ENCODE measurements at regions not wholly inside any gene's neighbourhood (a gene's known extent, or its start where the extent isn't known, plus 50 kb on each side); places are given as distances from the start of the nearest gene placed in this dataset.

GRCh38 chr22:47445716-47446290, 683.4 kb downstream of the TBC1D22A start:
- Histone ChIP-seq H3K4me3 (ENCODE audit: low read depth, low read length) (no peak overlapping the region), H3K36me3 (ENCODE audit: control insufficient read depth, insufficient read depth, low read length) (no peaks in the 10 kb centered on the region), H3K27me3 (ENCODE audit: control insufficient read depth, insufficient read depth, low read length) (no peaks in the 10 kb centered on the region)
- DNase-seq (ENCODE audit: low read depth) (no peak), FAIRE-seq (no peak)
- no peak for TF ChIP-seq CTCF (IDR thresholded peaks at IDR 0.05; ENCODE audit: insufficient read depth, low read length, severe bottlenecking)

DNA sequence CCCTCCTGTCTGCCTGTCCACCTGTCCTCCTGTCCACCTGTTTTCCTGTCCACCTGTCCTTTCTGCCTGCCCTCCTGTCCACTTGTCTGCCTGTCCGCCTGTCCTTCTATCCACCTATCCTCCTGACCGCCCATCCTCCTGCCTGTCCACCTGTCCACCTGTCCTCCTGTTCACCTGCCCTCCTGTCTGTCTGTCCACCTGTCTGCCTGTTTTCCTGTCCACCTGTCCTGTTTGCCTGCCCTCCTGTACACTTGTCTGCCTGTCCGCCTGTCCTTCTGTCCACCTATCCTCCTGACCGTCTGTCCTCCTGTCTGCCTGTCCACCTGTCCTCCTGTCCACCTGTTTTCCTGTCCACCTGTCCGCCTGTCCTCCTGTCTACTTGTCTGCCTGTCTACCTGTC, 682.8 kb downstream of the TBC1D22A start:
- Histone ChIP-seq H3K36me3 (ENCODE audit: control insufficient read depth, insufficient read depth, low read length) (no peaks in the 10 kb centered on the region), H3K27me3 (ENCODE audit: control insufficient read depth, insufficient read depth, low read length) (no peaks in the 10 kb centered on the region), H3K4me3 (ENCODE audit: low read depth, low read length) (no peak overlapping the region)
- FAIRE-seq (no peak), DNase-seq (ENCODE audit: low read depth) (no peak)
- TF ChIP-seq CTCF (IDR thresholded peaks at IDR 0.05; ENCODE audit: insufficient read depth, low read length, severe bottlenecking): no peak

DNA sequence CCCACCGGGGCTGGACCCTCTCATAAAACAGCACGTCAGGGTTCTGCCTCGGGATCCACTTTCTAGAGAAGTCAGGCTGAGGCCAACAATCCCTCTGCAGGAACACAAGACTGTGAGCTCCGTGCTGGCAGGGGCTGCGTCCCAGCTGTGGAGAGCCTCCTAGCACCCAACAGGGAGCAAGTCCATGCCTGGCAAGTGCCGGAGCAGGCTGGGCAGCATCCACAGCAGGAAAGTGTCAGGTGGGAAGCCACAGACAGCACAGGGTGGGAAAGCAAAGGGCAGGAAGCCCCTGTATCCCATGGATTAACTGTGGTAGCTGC, 682.3 kb downstream of the TBC1D22A start:
- no peaks in the 10 kb centered on the region for H3K36me3 ChIP-seq (ENCODE audit: control insufficient read depth, insufficient read depth, low read length)
- FAIRE-seq (no peak), DNase-seq (ENCODE audit: low read depth) (no peak)
- no peak overlapping the region for H3K4me3 ChIP-seq (ENCODE audit: low read depth, low read length)
- no peaks in the 10 kb centered on the region for H3K27me3 ChIP-seq (ENCODE audit: control insufficient read depth, insufficient read depth, low read length)
- TF ChIP-seq CTCF (IDR thresholded peaks at IDR 0.05; ENCODE audit: insufficient read depth, low read length, severe bottlenecking): no peak

DNA sequence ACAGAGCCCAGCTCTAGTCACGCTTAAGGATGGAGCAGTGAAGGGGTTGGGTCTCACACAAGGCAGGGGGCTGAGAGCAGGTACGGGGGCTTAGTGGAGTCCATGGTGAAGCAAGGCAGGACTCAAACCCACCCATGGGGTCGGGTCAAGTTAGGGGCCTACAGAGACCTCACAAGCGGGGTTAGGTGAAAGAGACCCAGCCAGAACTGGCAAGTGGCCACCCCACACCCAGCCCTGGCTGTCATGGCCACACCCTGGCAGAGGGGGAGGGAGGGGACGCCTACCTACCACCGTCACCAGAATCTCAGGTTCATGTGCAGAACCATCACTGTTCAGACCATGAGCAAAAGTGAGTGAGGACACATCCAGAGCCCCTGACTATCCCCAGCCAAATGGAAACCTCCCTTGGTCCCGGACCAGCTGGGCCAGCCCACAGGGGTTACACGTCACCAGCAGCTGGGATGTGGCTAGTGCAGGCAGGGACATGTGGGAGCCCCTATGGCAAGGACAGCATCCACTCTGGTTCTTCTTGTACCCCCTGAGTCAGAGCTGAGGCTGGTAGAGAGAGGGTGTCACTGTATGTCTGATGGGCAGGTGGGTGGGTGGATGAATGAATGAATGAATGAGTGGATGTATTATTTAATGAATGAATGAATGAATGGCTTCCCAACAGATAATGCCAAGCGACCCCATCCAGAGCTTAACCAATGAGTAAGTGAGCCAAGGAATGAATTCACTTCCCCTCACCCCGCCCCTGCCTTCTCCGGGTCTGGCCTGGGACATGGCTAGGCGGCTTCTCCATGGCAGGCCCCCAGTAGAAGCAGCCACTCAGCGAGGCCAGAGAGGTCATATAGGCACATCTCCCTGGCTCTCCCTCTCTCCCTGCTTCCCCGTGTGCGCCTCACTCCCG, 681.6 kb downstream of the TBC1D22A start:
- Histone ChIP-seq H3K27me3 (ENCODE audit: control insufficient read depth, insufficient read depth, low read length) (no peaks in the 10 kb centered on the region), H3K36me3 (ENCODE audit: control insufficient read depth, insufficient read depth, low read length) (no peaks in the 10 kb centered on the region), H3K4me3 (ENCODE audit: low read depth, low read length) (no peak overlapping the region)
- no peak for DNase-seq (ENCODE audit: low read depth)
- no peak for FAIRE-seq
- TF ChIP-seq CTCF (IDR thresholded peaks at IDR 0.05; ENCODE audit: insufficient read depth, low read length, severe bottlenecking): no peak

GRCh38 chr22:47442821-47443220, 680.4 kb downstream of the TBC1D22A start:
- Histone ChIP-seq H3K36me3 (ENCODE audit: control insufficient read depth, insufficient read depth, low read length) (no peaks in the 10 kb centered on the region), H3K4me3 (ENCODE audit: low read depth, low read length) (no peak overlapping the region), H3K27me3 (ENCODE audit: control insufficient read depth, insufficient read depth, low read length) (no peaks in the 10 kb centered on the region)
- DNase-seq (ENCODE audit: low read depth) (no peak), FAIRE-seq (no peak)
- no peak for TF ChIP-seq CTCF (IDR thresholded peaks at IDR 0.05; ENCODE audit: insufficient read depth, low read length, severe bottlenecking)

Measured in bronchial epithelial cell (primary cell).